Neural crest cell (in vitro differentiated cells): ENCODE measurements at regions not wholly inside any gene's neighbourhood (a gene's known extent, or its start where the extent isn't known, plus 50 kb on each side); places are given as distances from the start of the nearest gene placed in this dataset.
A peak's percentile ranks its signal among the peaks of the same experiment; 100 is the strongest.

ENCODE experiments used
- DNase-seq: peaks from one replicate; pipeline ENCODE4 v3.0.0; 2021; ENCODE audit warnings: low read depth, mixed read lengths, low spot score
- H3K27ac Mint-ChIP-seq: one replicate; pipeline ENCODE4 v1.8.0; 2021; ENCODE audit warnings: mild to moderate bottlenecking, mixed read lengths; ENCODE audit not compliant: unreplicated experiment
- H3K27me3 Mint-ChIP-seq: 2 replicates; pipeline ENCODE4 v1.8.0; 2021; ENCODE audit warnings: low read depth, mild to moderate bottlenecking, mixed read lengths
- H3K36me3 Mint-ChIP-seq: 2 replicates; pipeline ENCODE4 v1.8.0; 2021; ENCODE audit warnings: low read depth, mild to moderate bottlenecking, mixed read lengths
- H3K4me1 Mint-ChIP-seq: 2 replicates; pipeline ENCODE4 v1.8.0; 2021; ENCODE audit warnings: mixed read lengths
- H3K4me3 Mint-ChIP-seq: one replicate; pipeline ENCODE4 v1.8.0; 2021; ENCODE audit warnings: mild to moderate bottlenecking, mixed read lengths
- H3K9me3 Mint-ChIP-seq: 2 replicates; pipeline ENCODE4 v1.8.0; 2021; ENCODE audit warnings: mixed read lengths
- CTCF ChIP-seq: fragments of 200-600 bp; sonication (generic); conservative IDR thresholded peaks from 2 replicates; pipeline ENCODE4 v1.5.0; 2021; ENCODE audit warnings: antibody characterized with exemption, mild to moderate bottlenecking

- Mint-ChIP-seq H3K4me1 (peaks cover 19% of the 10 kb centered on the region), H3K4me3 (no peak overlapping the region), H3K9me3 (peaks cover 6% of the 10 kb centered on the region), H3K27ac (no peak overlapping the region), H3K27me3 (no peaks in the 10 kb centered on the region), H3K36me3 (peaks cover 3% of the 10 kb centered on the region)
- no peak for DNase-seq
- TF ChIP-seq CTCF = peak; percentile 24
Measured at GRCh38 chr6:43952746-43953145, 174.5 kb downstream of the MRPL14 start.

- Mint-ChIP-seq H3K9me3 (peaks cover 4% of the 10 kb centered on the region), H3K4me3 (no peak overlapping the region), H3K4me1 (peaks cover 19% of the 10 kb centered on the region), H3K27me3 (no peaks in the 10 kb centered on the region), H3K36me3 (peaks cover 3% of the 10 kb centered on the region), H3K27ac (peak overlapping the region; percentile 94)
- TF ChIP-seq CTCF = no peak
- no peak for DNase-seq
Measured at GRCh38 chr6:43951756-43952675, 175.2 kb downstream of the MRPL14 start.

GRCh38 chr6:43951063-43951755 lies 176.0 kb downstream of the MRPL14 start:
- TF ChIP-seq CTCF = peak; percentile 55
- Mint-ChIP-seq H3K4me3 (no peak overlapping the region), H3K4me1 (peaks cover 19% of the 10 kb centered on the region), H3K9me3 (peaks cover under 1% of the 10 kb centered on the region), H3K27ac (no peak overlapping the region), H3K36me3 (peaks cover under 1% of the 10 kb centered on the region), H3K27me3 (no peaks in the 10 kb centered on the region)
- peak; percentile 43 for DNase-seq

DNA sequence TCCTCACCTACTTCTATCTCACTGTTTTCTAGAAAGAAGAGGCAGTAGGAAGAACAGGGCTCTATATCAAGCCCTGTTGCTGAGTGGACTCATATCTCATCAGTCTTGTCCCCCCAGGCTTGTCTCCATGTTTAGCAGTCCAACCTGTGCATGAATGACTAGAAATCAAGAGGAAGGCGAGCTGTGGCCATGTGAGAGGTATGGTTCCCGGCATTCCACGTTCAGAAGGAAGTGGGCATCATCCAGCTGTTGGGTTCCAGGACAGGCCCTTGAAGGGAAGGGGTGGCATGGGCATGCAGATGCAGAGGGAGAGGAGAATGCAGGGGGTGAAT lies 176.6 kb downstream of the MRPL14 start:
- Mint-ChIP-seq H3K4me3 (no peak overlapping the region), H3K27ac (no peak overlapping the region)

DNA sequence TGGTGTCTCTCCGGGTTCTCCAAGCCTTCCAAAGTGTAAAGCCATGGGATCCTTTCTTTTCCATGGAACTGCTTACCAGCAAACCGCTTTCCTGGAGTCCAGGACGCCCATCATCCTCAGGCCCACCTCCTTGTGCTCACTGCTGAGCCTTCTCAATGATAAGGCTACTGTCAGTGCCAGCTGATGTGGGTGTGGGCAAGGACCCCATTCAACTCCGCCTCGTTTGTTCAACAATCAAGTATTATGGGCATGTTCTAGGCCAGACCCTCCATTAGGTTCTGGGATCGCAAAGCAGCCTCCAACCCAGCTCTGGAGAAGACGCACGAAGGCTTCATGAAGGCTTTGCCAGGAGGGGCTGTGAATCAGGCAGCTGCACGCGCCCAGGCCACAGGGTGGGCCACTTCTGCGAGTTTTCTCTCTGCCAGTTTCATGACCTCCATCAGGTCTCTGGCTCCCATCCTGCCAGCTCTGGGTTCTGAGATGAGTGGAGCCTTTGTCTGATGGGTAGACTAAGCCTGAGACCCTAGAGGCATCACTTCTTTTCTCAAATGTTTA lies 177.1 kb downstream of the MRPL14 start:
- TF ChIP-seq CTCF = no peak
- no peak overlapping the region for H3K4me3 Mint-ChIP-seq
- DNase-seq = no peak
- no peak overlapping the region for H3K27ac Mint-ChIP-seq
- H3K36me3 Mint-ChIP-seq = no peaks in the 10 kb centered on the region
- no peaks in the 10 kb centered on the region for H3K27me3 Mint-ChIP-seq
- H3K4me1 Mint-ChIP-seq = peaks cover 19% of the 10 kb centered on the region
- peaks cover 3% of the 10 kb centered on the region for H3K9me3 Mint-ChIP-seq

More for the DNA sequence above, 176.6 kb downstream of the MRPL14 start:
- Mint-ChIP-seq H3K4me1 (peaks cover 19% of the 10 kb centered on the region), H3K36me3 (no peaks in the 10 kb centered on the region), H3K9me3 (peaks cover 3% of the 10 kb centered on the region), H3K27me3 (no peaks in the 10 kb centered on the region)
- DNase-seq = no peak
- TF ChIP-seq CTCF = no peak
